ENCODE measurements at regions not wholly inside any gene's neighbourhood (a gene's known extent, or its start where the extent isn't known, plus 50 kb on each side); places are given as distances from the start of the nearest gene placed in this dataset.

DNA sequence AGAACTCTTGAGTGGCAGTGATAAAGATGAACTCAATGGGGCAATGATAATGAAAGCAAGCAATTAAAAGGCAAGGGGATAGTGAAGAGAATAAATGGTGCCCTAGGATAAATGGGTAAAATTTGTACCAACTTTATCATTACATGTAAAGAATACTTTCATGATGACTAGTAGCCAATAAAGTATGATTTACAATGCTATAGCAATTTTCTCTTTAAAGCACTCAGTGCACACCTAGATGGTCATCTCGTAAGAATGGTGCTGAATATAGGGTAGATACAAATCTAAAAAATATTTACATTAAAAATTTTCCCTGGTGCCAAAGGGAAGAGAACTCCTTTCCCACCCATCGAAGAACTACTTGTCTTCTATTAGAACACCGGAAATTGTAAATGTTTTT is 651.4 kb downstream of the STPG2 start:
- H2AFZ ChIP-seq (ENCODE audit: control insufficient read depth, low read length) = no peak overlapping the region
- no peak for TF ChIP-seq EZH2 (IDR thresholded peaks at IDR 0.05; ENCODE audit: low read length)
- TF ChIP-seq, protein P1, sequence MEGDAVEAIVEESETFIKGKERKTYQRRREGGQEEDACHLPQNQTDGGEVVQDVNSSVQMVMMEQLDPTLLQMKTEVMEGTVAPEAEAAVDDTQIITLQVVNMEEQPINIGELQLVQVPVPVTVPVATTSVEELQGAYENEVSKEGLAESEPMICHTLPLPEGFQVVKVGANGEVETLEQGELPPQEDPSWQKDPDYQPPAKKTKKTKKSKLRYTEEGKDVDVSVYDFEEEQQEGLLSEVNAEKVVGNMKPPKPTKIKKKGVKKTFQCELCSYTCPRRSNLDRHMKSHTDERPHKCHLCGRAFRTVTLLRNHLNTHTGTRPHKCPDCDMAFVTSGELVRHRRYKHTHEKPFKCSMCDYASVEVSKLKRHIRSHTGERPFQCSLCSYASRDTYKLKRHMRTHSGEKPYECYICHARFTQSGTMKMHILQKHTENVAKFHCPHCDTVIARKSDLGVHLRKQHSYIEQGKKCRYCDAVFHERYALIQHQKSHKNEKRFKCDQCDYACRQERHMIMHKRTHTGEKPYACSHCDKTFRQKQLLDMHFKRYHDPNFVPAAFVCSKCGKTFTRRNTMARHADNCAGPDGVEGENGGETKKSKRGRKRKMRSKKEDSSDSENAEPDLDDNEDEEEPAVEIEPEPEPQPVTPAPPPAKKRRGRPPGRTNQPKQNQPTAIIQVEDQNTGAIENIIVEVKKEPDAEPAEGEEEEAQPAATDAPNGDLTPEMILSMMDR (optimal IDR thresholded peaks at IDR 0.05 in 1 of 3, IDR thresholded peaks at IDR 0.05 in 1 of 3, conservative IDR thresholded peaks at IDR 0.05 in 1 of 3; ENCODE audit: extremely low read depth in 1 of 3, insufficient read depth in 2 of 3, low read length in 3 of 3) = no peak
- H4K20me1 ChIP-seq (ENCODE audit: control insufficient read depth, extremely low read depth, insufficient read depth, low read length) = no peaks in the 10 kb centered on the region
- peaks cover 8% of the 10 kb centered on the region for H3K4me1 ChIP-seq (ENCODE audit: control insufficient read depth, extremely low read depth, insufficient read depth, low read length)
- no peaks in the 10 kb centered on the region for H3K36me3 ChIP-seq (ENCODE audit: control insufficient read depth in 2 of 2, extremely low read depth in 1 of 2, insufficient read depth in 2 of 2, low read length in 2 of 2)
- H3K9me1 ChIP-seq (ENCODE audit: control insufficient read depth, extremely low read depth, insufficient read depth, low read length) = no peaks in the 10 kb centered on the region
- H3K4me2 ChIP-seq (ENCODE audit: control insufficient read depth, extremely low read depth, insufficient read depth, low read depth, low read length) = no peak overlapping the region
- dilution Hi-C loops (cut with MboI; ENCODE audit: extremely low pct_ligation_motif_present, low sequenced_read_pairs) = no loop called here
- no peak overlapping the region for H3K27ac ChIP-seq (ENCODE audit: control insufficient read depth, insufficient read depth, low read length)
- H3K4me3 ChIP-seq (ENCODE audit: control insufficient read depth in 2 of 3, extremely low read depth in 1 of 3, insufficient read depth in 2 of 3, low read depth in 1 of 3, low read length in 3 of 3) = no peak overlapping the region
- DNase-seq (ENCODE audit: low read depth, low spot score) = no peak
- H3K27me3 ChIP-seq (ENCODE audit: control insufficient read depth, extremely low read depth, insufficient read depth, low read length) = no peaks in the 10 kb centered on the region
- no peak overlapping the region for H3K9ac ChIP-seq (ENCODE audit: control insufficient read depth, extremely low read depth, insufficient read depth, low read length)
- H3K9me3 ChIP-seq (ENCODE audit: control insufficient read depth, low read depth, low read length) = no peaks in the 10 kb centered on the region
- FAIRE-seq = no peak
- no peaks in the 10 kb centered on the region for H3K79me2 ChIP-seq (ENCODE audit: control insufficient read depth, insufficient read depth, low read length)

DNA sequence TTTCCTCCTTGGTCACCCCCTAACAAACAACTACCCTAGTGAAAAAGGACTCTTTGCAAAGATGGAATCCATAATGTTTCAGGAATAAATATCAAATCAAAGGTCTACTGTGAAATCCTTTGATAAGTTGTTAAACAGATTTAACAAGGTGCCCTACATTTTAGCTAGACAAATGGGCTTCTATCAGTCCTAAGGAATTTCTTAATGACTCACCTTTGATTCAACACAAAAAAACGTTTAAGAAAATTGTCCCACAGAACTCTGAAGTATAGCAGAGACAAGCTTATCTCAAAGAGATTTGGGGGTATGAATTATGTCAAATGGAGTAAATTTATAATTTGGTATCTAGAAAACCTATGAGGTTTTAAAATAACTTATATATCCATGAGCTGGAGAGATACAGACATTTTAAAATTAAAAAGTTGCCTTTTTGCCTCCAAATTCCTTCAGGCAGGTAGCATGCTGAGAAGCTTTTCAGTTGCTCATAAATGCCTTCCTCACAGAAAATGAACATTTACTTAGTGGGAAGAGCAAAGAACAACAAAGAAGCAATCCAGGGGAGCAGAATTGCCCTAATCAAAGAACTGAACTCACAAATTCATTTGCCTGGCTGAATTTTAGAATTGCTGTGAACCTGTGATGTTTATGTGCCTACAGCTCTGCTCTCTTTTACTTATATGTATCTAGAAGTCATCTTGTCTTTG is 649.3 kb downstream of the STPG2 start:
- no peak overlapping the region for H3K4me3 ChIP-seq (ENCODE audit: control insufficient read depth in 2 of 3, extremely low read depth in 1 of 3, insufficient read depth in 2 of 3, low read depth in 1 of 3, low read length in 3 of 3)
- dilution Hi-C loops (cut with MboI; ENCODE audit: extremely low pct_ligation_motif_present, low sequenced_read_pairs) = no loop called here
- no peak overlapping the region for H2AFZ ChIP-seq (ENCODE audit: control insufficient read depth, low read length)
- TF ChIP-seq, protein P1 (optimal IDR thresholded peaks at IDR 0.05 in 1 of 3, IDR thresholded peaks at IDR 0.05 in 1 of 3, conservative IDR thresholded peaks at IDR 0.05 in 1 of 3; ENCODE audit: extremely low read depth in 1 of 3, insufficient read depth in 2 of 3, low read length in 3 of 3) = no peak
- TF ChIP-seq EZH2 (IDR thresholded peaks at IDR 0.05; ENCODE audit: low read length) = no peak
- H3K79me2 ChIP-seq (ENCODE audit: control insufficient read depth, insufficient read depth, low read length) = no peaks in the 10 kb centered on the region
- H4K20me1 ChIP-seq (ENCODE audit: control insufficient read depth, extremely low read depth, insufficient read depth, low read length) = no peaks in the 10 kb centered on the region
- no peaks in the 10 kb centered on the region for H3K27me3 ChIP-seq (ENCODE audit: control insufficient read depth, extremely low read depth, insufficient read depth, low read length)
- H3K9me1 ChIP-seq (ENCODE audit: control insufficient read depth, extremely low read depth, insufficient read depth, low read length) = no peaks in the 10 kb centered on the region
- no peak for FAIRE-seq
- H3K36me3 ChIP-seq (ENCODE audit: control insufficient read depth in 2 of 2, extremely low read depth in 1 of 2, insufficient read depth in 2 of 2, low read length in 2 of 2) = no peaks in the 10 kb centered on the region
- peaks cover 8% of the 10 kb centered on the region for H3K4me1 ChIP-seq (ENCODE audit: control insufficient read depth, extremely low read depth, insufficient read depth, low read length)
- H3K4me2 ChIP-seq (ENCODE audit: control insufficient read depth, extremely low read depth, insufficient read depth, low read depth, low read length) = no peak overlapping the region
- no peaks in the 10 kb centered on the region for H3K9me3 ChIP-seq (ENCODE audit: control insufficient read depth, low read depth, low read length)
- no peak overlapping the region for H3K27ac ChIP-seq (ENCODE audit: control insufficient read depth, insufficient read depth, low read length)
- H3K9ac ChIP-seq (ENCODE audit: control insufficient read depth, extremely low read depth, insufficient read depth, low read length) = no peak overlapping the region
- DNase-seq (ENCODE audit: low read depth, low spot score) = no peak

All from keratinocyte (primary cell).